ENCODE measurements at regions not wholly inside any gene's neighbourhood (a gene's known extent, or its start where the extent isn't known, plus 50 kb on each side); places are given as distances from the start of the nearest gene placed in this dataset.
"Not testable (repeated sequence)": the region's sequence is repeated elsewhere in the genome, so short reads cannot be mapped to it uniquely, and the experiment has no call there.

GRCh38 chr17:20934288-20934687 lies 108.5 kb downstream of the USP22 start:
- H3K4me3 ChIP-seq = no peak overlapping the region
- no peak overlapping the region for H3K27ac ChIP-seq
- no peaks in the 10 kb centered on the region for H3K4me1 ChIP-seq (replicated peaks in 1 of 2)
- ATAC-seq (replicated peaks in 6 of 8) = no peak
- in situ Hi-C loops (cut with MboI; ENCODE audit: low pct_unique_long_range_greater_than_20kb in 2 of 9, low sequenced_read_pairs in 9 of 9, unreplicated experiment in 9 of 9) = no loop called here

- ATAC-seq (replicated peaks in 6 of 8) = peak in 4 of 8 experiments; percentile 22 to 57 (median 41)
- 0 to 70% (median 40%) methylated on average over 1 to 2 of the region's 2 CpGs; no CpG with 5 or more reads in 3 of the 10 experiments for WGBS, 10 experiments
- Histone ChIP-seq H3K4me1 (replicated peaks in 1 of 2) (no peaks in the 10 kb centered on the region), H3K27ac (no peak overlapping the region), H3K4me3 (no peak overlapping the region)
- in situ Hi-C loops (cut with MboI; ENCODE audit: low pct_unique_long_range_greater_than_20kb in 2 of 9, low sequenced_read_pairs in 9 of 9, unreplicated experiment in 9 of 9) = no loop called here
Observed at GRCh38 chr17:20935740-20936139, 107.1 kb downstream of the USP22 start.

- H3K4me1 ChIP-seq (replicated peaks in 1 of 2) = no peaks in the 10 kb centered on the region
- H3K27ac ChIP-seq = no peak overlapping the region
- no peak overlapping the region for H3K4me3 ChIP-seq
- in situ Hi-C loops (cut with MboI; ENCODE audit: low pct_unique_long_range_greater_than_20kb in 2 of 9, low sequenced_read_pairs in 9 of 9, unreplicated experiment in 9 of 9) = no loop called here
- WGBS, 10 experiments = 71 to 100% (median 93%) methylated on average over 1 to 11 of the region's 15 CpGs; no CpG with 5 or more reads in 2 of the 10 experiments
- no peak for ATAC-seq (replicated peaks in 6 of 8)
Observed at GRCh38 chr17:20938244-20938643, 104.6 kb downstream of the USP22 start.

GRCh38 chr17:20938988-20939615 lies 103.7 kb downstream of the USP22 start:
- no peak overlapping the region for H3K4me3 ChIP-seq
- no peaks in the 10 kb centered on the region for H3K4me1 ChIP-seq (replicated peaks in 1 of 2)
- ATAC-seq (replicated peaks in 6 of 8) = peak in 3 of 8 experiments; percentile 38 to 65 (median 60)
- no peak overlapping the region for H3K27ac ChIP-seq
- in situ Hi-C loops (cut with MboI; ENCODE audit: low pct_unique_long_range_greater_than_20kb in 2 of 9, low sequenced_read_pairs in 9 of 9, unreplicated experiment in 9 of 9) = no loop called here

GRCh38 chr17:20941872-20942271 lies 100.9 kb downstream of the USP22 start:
- in situ Hi-C loops (cut with MboI; ENCODE audit: low pct_unique_long_range_greater_than_20kb in 2 of 9, low sequenced_read_pairs in 9 of 9, unreplicated experiment in 9 of 9) = no loop called here

GRCh38 chr17:20944014-20944865 lies 98.6 kb downstream of the USP22 start:
- H3K4me3 ChIP-seq = no peak overlapping the region
- H3K27ac ChIP-seq = no peak overlapping the region
- in situ Hi-C loops (cut with MboI; ENCODE audit: low pct_unique_long_range_greater_than_20kb in 2 of 9, low sequenced_read_pairs in 9 of 9, unreplicated experiment in 9 of 9) = no loop called here
- H3K4me1 ChIP-seq (replicated peaks in 1 of 2) = no peaks in the 10 kb centered on the region
- peak; percentile 48 to 90 (median 68) for ATAC-seq (replicated peaks in 6 of 8)
- 50 to 100% (median 87%) methylated on average over 1 to 9 of the region's 12 CpGs; no CpG with 5 or more reads in 3 of the 10 experiments for WGBS, 10 experiments

More at GRCh38 chr17:20941872-20942271, 100.9 kb downstream of the USP22 start:
- H3K27ac ChIP-seq = no peak overlapping the region
- H3K4me1 ChIP-seq (replicated peaks in 1 of 2) = no peaks in the 10 kb centered on the region
- WGBS, 10 experiments = 80 to 100% (median 92%) methylated on average over 1 to 3 of the region's 5 CpGs; no CpG with 5 or more reads in 5 of the 10 experiments
- no peak overlapping the region for H3K4me3 ChIP-seq
- ATAC-seq (replicated peaks in 6 of 8) = no peak

- 70 to 100% (median 94%) methylated on average over 1 to 5 of the region's 5 CpGs; no CpG with 5 or more reads in 5 of the 10 experiments for WGBS, 10 experiments
- H3K27ac ChIP-seq; H3K4me3 ChIP-seq; in situ Hi-C loops (cut with MboI; ENCODE audit: low pct_unique_long_range_greater_than_20kb in 2 of 9, low sequenced_read_pairs in 9 of 9, unreplicated experiment in 9 of 9); H3K4me1 ChIP-seq (replicated peaks in 1 of 2); ATAC-seq (replicated peaks in 6 of 8): not testable (repeated sequence)
Observed at GRCh38 chr17:20947708-20948107, 95.1 kb downstream of the USP22 start.

GRCh38 chr17:20948984-20949777 lies 93.6 kb downstream of the USP22 start:
- no peak for ATAC-seq (replicated peaks in 6 of 8)
- H3K27ac ChIP-seq = no peak overlapping the region
- no peaks in the 10 kb centered on the region for H3K4me1 ChIP-seq (replicated peaks in 1 of 2)
- in situ Hi-C loops (cut with MboI; ENCODE audit: low pct_unique_long_range_greater_than_20kb in 2 of 9, low sequenced_read_pairs in 9 of 9, unreplicated experiment in 9 of 9) = no loop called here
- 40 to 100% (median 80%) methylated on average over 1 to 9 of the region's 10 CpGs for WGBS, 10 experiments
- H3K4me3 ChIP-seq = no peak overlapping the region

Measured in motor neuron (in vitro differentiated cells).